CD4-positive, alpha-beta T cell (primary cell): ENCODE measurements at regions not wholly inside any gene's neighbourhood (a gene's known extent, or its start where the extent isn't known, plus 50 kb on each side); places are given as distances from the start of the nearest gene placed in this dataset.

ENCODE experiments used
- ATAC-seq: fragments of 200-7000 bp; cut with Tn5 transposase; one replicate; pipeline ENCODE4 v1.10.0; 2022; ENCODE audit warnings: mild to moderate bottlenecking; ENCODE audit not compliant: poor library complexity
- CTCF ChIA-PET: fragments of 350-600 bp; sonication (Branson Sonifier 250); formaldehyde crosslinking; loops from one replicate; lab custom pipeline; 2021; ENCODE audit warnings: antibody characterized with exemption, inconsistent platforms; lab: Charles Lee
- POLR2A ChIA-PET: fragments of 350-600 bp; sonication (Branson Sonifier 250); formaldehyde crosslinking; loops from one replicate; lab custom pipeline; 2021; ENCODE audit warnings: antibody characterized with exemption, inconsistent platforms; lab: Charles Lee
- DNase-seq, 14 experiments: peaks; one replicate each; pipeline ENCODE4 v3.0.0-alpha.2; 2013 to 2020; ENCODE audit warnings: mixed read lengths in 2 of 14
- H3K27ac ChIP-seq, 2 donors: one replicate each; pipeline versions ENCODE4 v1.5.1 to v1.7.0; 2013; ENCODE audit warnings: low read length in 2 of 2, low read depth in 1 of 2, mild to moderate bottlenecking in 1 of 2
- H3K27me3 ChIP-seq, 2 experiments: 1 replicate in 1 of 2; 2 replicates in 1 of 2; pipeline versions ENCODE4 v1.6.1 to v1.7.0; 2013; ENCODE audit warnings: low read length in 2 of 2, control low read depth in 1 of 2, mild to moderate bottlenecking in 1 of 2, moderate library complexity in 1 of 2; ENCODE audit not compliant: insufficient read depth in 2 of 2, control insufficient read depth in 1 of 2
- H3K36me3 ChIP-seq: one replicate; pipeline ENCODE4 v1.6.1; 2013; ENCODE audit warnings: low read length, control low read depth; ENCODE audit not compliant: insufficient read depth
- H3K4me1 ChIP-seq: one replicate; pipeline ENCODE4 v1.6.1; 2013; ENCODE audit warnings: low read length, control low read depth; ENCODE audit not compliant: insufficient read depth
- H3K4me3 ChIP-seq: one replicate; pipeline ENCODE4 v1.5.1; 2013; ENCODE audit warnings: mild to moderate bottlenecking, low read length, moderate library complexity
- H3K9me3 ChIP-seq, 2 experiments: 1 replicate in 1 of 2; 2 replicates in 1 of 2; pipeline versions ENCODE4 v1.6.1 to v1.7.0; 2013; ENCODE audit warnings: low read length in 2 of 2, mild to moderate bottlenecking in 2 of 2, control low read depth in 1 of 2, moderate library complexity in 1 of 2; ENCODE audit not compliant: control insufficient read depth in 1 of 2, insufficient read depth in 1 of 2
- H3K27ac Mint-ChIP-seq: one replicate; pipeline ENCODE4 v1.8.0; 2020; ENCODE audit warnings: mixed read lengths
- H3K27me3 Mint-ChIP-seq: one replicate; pipeline ENCODE4 v1.8.0; 2021; ENCODE audit warnings: mixed read lengths
- H3K36me3 Mint-ChIP-seq: one replicate; pipeline ENCODE4 v1.8.0; 2021; ENCODE audit warnings: low read depth, mixed read lengths
- H3K4me1 Mint-ChIP-seq: one replicate; pipeline ENCODE4 v1.8.0; 2021; ENCODE audit warnings: low read depth, mixed read lengths
- H3K4me3 Mint-ChIP-seq: one replicate; pipeline ENCODE4 v1.8.0; 2020; ENCODE audit warnings: mild to moderate bottlenecking, mixed read lengths
- H3K9me3 Mint-ChIP-seq: one replicate; pipeline ENCODE4 v1.8.0; 2020; ENCODE audit warnings: mixed read lengths
- CTCF ChIP-seq: fragments of 200-600 bp; IDR thresholded peaks from one replicate; pipeline ENCODE4 v1.8.0; 2022; ENCODE audit warnings: antibody characterized with exemption, mild to moderate bottlenecking
- intact Hi-C, 2 experiments: fragments of 100-400 bp; cut with DNase I in 1 of 2; cut with micrococcal nuclease in 1 of 2; formaldehyde crosslinking; loops; one replicate each; pipeline versions ENCODE4 v1.15.1 to v1.9.0; 2023 to 2025; cut with DNase I, micrococcal nuclease

DNA sequence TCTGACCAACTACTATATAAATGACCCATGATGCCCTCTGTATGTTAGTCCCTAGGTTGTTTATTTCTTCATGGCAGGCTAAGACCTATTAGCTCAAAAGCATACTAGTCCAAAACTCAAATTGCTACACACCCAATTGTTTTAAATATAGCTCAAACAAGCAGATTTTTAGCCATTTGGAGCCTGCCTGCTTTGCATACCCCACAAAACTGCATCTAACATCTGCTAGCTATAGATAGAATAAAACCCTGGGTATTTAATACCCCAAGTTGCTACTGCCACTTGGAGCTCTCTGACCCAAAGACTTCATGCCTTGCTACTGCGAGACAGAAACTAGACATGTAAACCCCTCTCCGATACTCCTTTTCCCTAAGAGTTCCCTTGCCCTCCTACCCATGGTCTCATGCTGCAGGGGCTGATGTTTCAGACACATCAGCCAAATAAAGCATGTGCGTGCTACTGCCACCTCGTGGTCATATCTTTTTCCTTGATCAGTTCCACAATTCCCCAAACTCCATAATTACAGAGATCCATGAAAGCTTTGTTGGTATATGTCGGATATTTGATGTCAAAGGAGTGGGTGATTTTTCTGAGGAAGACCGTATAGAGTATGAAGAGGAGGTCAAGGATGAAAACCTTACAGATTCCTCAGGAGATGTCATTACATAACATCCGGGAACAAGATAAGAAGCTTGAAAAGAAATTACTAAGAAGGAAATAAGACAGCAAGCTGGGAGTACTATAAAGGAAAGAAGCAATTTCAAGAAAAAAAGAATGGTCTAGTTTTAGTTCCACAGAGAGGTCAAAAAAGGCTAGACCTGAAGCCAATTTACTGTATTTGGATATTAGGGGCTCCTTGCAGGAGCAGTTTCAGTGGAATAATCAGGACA is 386.6 kb downstream of the SH2D4B start:
- H3K4me3 ChIP-seq, result no peak overlapping the region
- Mint-ChIP-seq H3K4me3 (no peak overlapping the region), H3K27ac (no peak overlapping the region), H3K27me3 (peaks cover 21% of the 10 kb centered on the region), H3K36me3 (no peaks in the 10 kb centered on the region), H3K4me1 (no peaks in the 10 kb centered on the region), H3K9me3 (peaks cover 4% of the 10 kb centered on the region)
- DNase-seq, result peak in 4 of 14 experiments; percentile 13 to 36 (median 21)
- POLR2A ChIA-PET, result no interaction called here
- H3K4me1 ChIP-seq, result no peaks in the 10 kb centered on the region
- no peaks in the 10 kb centered on the region for H3K36me3 ChIP-seq
- no peaks in the 10 kb centered on the region for H3K27me3 ChIP-seq
- ATAC-seq, result no peak
- CTCF ChIA-PET, result no interaction called here
- intact Hi-C loops, result no loop called here
- TF ChIP-seq CTCF, result peak; percentile 30
- no peak overlapping the region for H3K27ac ChIP-seq
- H3K9me3 ChIP-seq, result no peaks in the 10 kb centered on the region

- H3K4me1 Mint-ChIP-seq, result no peaks in the 10 kb centered on the region
- Histone ChIP-seq H3K4me3 (no peak overlapping the region), H3K27me3 (no peaks in the 10 kb centered on the region), H3K27ac (no peak overlapping the region), H3K9me3 (no peaks in the 10 kb centered on the region), H3K36me3 (no peaks in the 10 kb centered on the region), H3K4me1 (no peaks in the 10 kb centered on the region)
- no peak for TF ChIP-seq CTCF
- H3K27me3 Mint-ChIP-seq, result peaks cover 18% of the 10 kb centered on the region
- no peak overlapping the region for H3K4me3 Mint-ChIP-seq
- peaks cover 4% of the 10 kb centered on the region for H3K9me3 Mint-ChIP-seq
- ChIA-PET POLR2A (no interaction called here), CTCF (no interaction called here)
- no peak for ATAC-seq
- H3K36me3 Mint-ChIP-seq, result no peaks in the 10 kb centered on the region
- no peak for DNase-seq
- intact Hi-C loops, result no loop called here
- H3K27ac Mint-ChIP-seq, result no peak overlapping the region
Measured at GRCh38 chr10:80927419-80928078, 389.8 kb downstream of the SH2D4B start.

DNA sequence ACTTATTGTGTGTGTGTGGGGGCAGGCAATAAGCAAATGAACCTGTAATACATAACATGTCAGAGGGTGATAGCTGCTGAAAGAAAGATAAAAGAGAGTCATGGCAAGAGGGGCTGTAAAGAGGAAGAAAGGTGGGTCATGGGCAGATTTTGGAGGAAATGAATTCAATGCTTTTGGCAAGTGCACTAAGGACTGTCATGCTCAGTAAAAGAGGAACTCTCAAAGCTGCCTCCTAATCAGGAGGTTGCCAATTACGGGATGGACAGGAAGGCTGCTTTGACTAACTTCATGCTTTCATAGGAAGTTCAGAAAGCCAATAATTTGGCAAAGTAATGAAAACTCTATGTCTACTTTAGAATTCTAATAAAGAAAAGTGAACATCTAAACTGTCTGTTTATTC is 401.2 kb downstream of the SH2D4B start:
- TF ChIP-seq CTCF, result no peak
- no peak overlapping the region for H3K4me3 ChIP-seq
- Mint-ChIP-seq H3K36me3 (no peaks in the 10 kb centered on the region), H3K9me3 (no peaks in the 10 kb centered on the region), H3K4me3 (no peak overlapping the region), H3K4me1 (no peaks in the 10 kb centered on the region), H3K27ac (no peak overlapping the region), H3K27me3 (peaks cover 18% of the 10 kb centered on the region)
- DNase-seq, result no peak
- no peaks in the 10 kb centered on the region for H3K36me3 ChIP-seq
- H3K27ac ChIP-seq, result no peak overlapping the region
- H3K27me3 ChIP-seq, result no peaks in the 10 kb centered on the region
- no peak for ATAC-seq
- no peaks in the 10 kb centered on the region for H3K9me3 ChIP-seq
- ChIA-PET POLR2A (no interaction called here), CTCF (no interaction called here)
- intact Hi-C loops, result no loop called here
- no peaks in the 10 kb centered on the region for H3K4me1 ChIP-seq
